Panc1 (cell line): ENCODE measurements at regions not wholly inside any gene's neighbourhood (a gene's known extent, or its start where the extent isn't known, plus 50 kb on each side); places are given as distances from the start of the nearest gene placed in this dataset.

Source experiments
- CTCF ChIP-seq: fragments of 450-650 bp; IDR thresholded peaks from 2 replicates; pipeline ENCODE4 v1.5.1; 2017; ENCODE audit warnings: mild to moderate bottlenecking
- POLR2AphosphoS5 ChIP-seq: IDR thresholded peaks from 2 replicates; pipeline ENCODE4 v1.6.1; 2012; ENCODE audit warnings: mild to moderate bottlenecking, low read depth, low read length, moderate library complexity
- REST ChIP-seq, 2 experiments: IDR thresholded peaks; 2 replicates each; pipeline ENCODE4 v1.6.1; 2011 to 2012; ENCODE audit warnings: low read depth in 2 of 2, control low read depth in 1 of 2, low read length in 1 of 2, mild to moderate bottlenecking in 1 of 2, moderate library complexity in 1 of 2; ENCODE audit not compliant: insufficient read depth in 1 of 2
- SIN3A ChIP-seq: IDR thresholded peaks from 2 replicates; pipeline ENCODE4 v1.6.1; 2012; ENCODE audit warnings: low read depth, mild to moderate bottlenecking, low read length, moderate library complexity, borderline replicate concordance; ENCODE audit not compliant: insufficient read depth
- TCF7L2 ChIP-seq: IDR thresholded peaks from 2 replicates; pipeline ENCODE4 v1.6.1; 2011; ENCODE audit warnings: mild to moderate bottlenecking, low read depth, low read length, inconsistent platforms

DNA sequence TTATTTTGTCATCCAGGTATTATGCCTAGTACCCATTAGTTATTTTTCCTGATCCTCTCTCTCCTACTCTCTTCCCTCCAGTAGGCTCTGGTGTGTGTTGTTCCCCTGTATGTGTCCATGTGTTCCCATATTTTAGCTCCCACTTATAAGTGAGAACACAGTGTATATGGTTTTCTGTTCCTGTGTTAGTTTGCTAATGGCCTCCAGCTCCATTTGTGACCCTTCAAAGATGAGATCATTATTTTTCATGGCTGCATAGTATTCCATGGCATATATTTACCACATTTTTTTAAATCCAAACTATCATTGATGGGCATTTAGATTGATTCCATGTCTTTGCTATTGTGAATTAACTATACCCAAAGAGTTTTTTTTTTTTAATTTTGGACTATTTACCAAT lies 1675.7 kb upstream of the B3GALT2 start:
- TF ChIP-seq CTCF (no peak), SIN3A (no peak), POLR2AphosphoS5 (no peak), REST (IDR thresholded peaks at IDR 0.05; ENCODE audit: insufficient read depth in 1 of 2, low read depth in 2 of 2, low read length in 1 of 2) (no peak), TCF7L2 (no peak)
